Mesothelial cell of epicardium (in vitro differentiated cells): ENCODE measurements at regions not wholly inside any gene's neighbourhood (a gene's known extent, or its start where the extent isn't known, plus 50 kb on each side); places are given as distances from the start of the nearest gene placed in this dataset.
A peak's percentile ranks its signal among the peaks of the same experiment; 100 is the strongest.

Source experiments
- DNase-seq, 2 experiments: peaks; one replicate each; pipeline ENCODE4 v3.0.0; 2021; ENCODE audit warnings: low spot score in 2 of 2; ENCODE audit not compliant: unreplicated experiment in 2 of 2
- H3K27ac Mint-ChIP-seq: 2 replicates; pipeline ENCODE4 v1.8.0; 2021; ENCODE audit warnings: mixed read lengths
- H3K27me3 Mint-ChIP-seq: 2 replicates; pipeline ENCODE4 v1.8.0; 2021; ENCODE audit warnings: low read depth, mixed read lengths
- H3K36me3 Mint-ChIP-seq: 2 replicates; pipeline ENCODE4 v1.8.0; 2021; ENCODE audit warnings: mixed read lengths
- H3K4me1 Mint-ChIP-seq: 2 replicates; pipeline ENCODE4 v1.8.0; 2021; ENCODE audit warnings: mixed read lengths
- H3K4me3 Mint-ChIP-seq: 2 replicates; pipeline ENCODE4 v1.8.0; 2021; ENCODE audit warnings: mild to moderate bottlenecking, moderate library complexity, mixed read lengths
- H3K9me3 Mint-ChIP-seq: 2 replicates; pipeline ENCODE4 v1.8.0; 2021; ENCODE audit warnings: mixed read lengths
- CTCF ChIP-seq: fragments of 200-600 bp; sonication (generic); IDR thresholded peaks from one replicate; pipeline ENCODE4 v1.5.0; 2021; ENCODE audit warnings: antibody characterized with exemption; ENCODE audit not compliant: unreplicated experiment

DNA sequence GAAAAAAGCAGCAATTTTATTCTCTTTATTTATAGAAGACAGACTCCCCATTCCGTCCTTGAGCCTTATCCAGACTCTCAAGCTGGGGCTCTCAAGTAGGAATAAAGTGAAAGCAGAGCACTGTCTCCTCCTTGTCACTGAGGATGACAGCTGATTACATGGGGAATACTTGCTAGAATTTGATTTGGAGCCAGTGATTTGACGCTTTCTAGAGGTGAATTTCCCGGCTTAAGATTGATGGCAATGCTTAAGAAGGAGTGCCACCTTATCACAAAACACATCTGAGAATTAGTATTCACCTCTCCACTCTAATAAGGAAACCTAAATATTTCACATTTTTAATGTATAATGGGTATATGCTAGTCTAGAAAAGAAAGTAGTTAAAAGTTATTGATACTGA lies 135.4 kb upstream of the SLC39A10 start:
- Mint-ChIP-seq H3K27me3 (no peaks in the 10 kb centered on the region), H3K4me1 (peaks cover 12% of the 10 kb centered on the region), H3K27ac (no peak overlapping the region), H3K36me3 (no peaks in the 10 kb centered on the region), H3K9me3 (peaks cover 14% of the 10 kb centered on the region), H3K4me3 (no peak overlapping the region)
- TF ChIP-seq CTCF: no peak
- DNase-seq: no peak

GRCh38 chr2:195520671-195521155 lies 136.3 kb upstream of the SLC39A10 start:
- Mint-ChIP-seq H3K36me3 (no peaks in the 10 kb centered on the region), H3K27me3 (no peaks in the 10 kb centered on the region), H3K27ac (peak overlapping the region; percentile 43), H3K4me1 (peaks cover 12% of the 10 kb centered on the region), H3K4me3 (no peak overlapping the region), H3K9me3 (peaks cover 6% of the 10 kb centered on the region)
- no peak for TF ChIP-seq CTCF
- DNase-seq: no peak

DNA sequence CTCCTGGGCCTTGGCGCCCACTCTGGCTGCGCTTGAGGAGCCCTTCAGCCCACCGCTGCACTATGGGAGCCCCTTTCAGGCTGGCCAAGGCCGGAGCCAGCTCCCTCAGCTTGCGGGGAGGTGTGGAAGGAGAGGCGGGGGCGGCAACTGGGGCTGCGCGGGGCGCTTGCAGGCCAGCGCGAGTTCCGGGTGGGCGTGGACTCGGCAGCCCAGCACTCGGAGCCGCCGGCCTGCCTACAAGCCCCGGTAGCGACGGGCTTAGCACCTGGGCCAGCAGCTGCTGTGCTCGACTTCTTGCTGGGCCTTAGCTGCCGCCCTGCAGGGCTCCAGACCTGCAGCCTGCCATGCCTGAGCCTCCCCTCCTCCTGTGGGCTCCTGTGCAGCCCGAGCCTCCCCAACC lies 141.5 kb upstream of the SLC39A10 start:
- H3K4me1 Mint-ChIP-seq: peaks cover 2% of the 10 kb centered on the region
- TF ChIP-seq CTCF: no peak
- H3K36me3 Mint-ChIP-seq: no peaks in the 10 kb centered on the region
- H3K9me3 Mint-ChIP-seq: no peaks in the 10 kb centered on the region
- no peak overlapping the region for H3K4me3 Mint-ChIP-seq
- H3K27me3 Mint-ChIP-seq: no peaks in the 10 kb centered on the region
- H3K27ac Mint-ChIP-seq: no peak overlapping the region
- no peak for DNase-seq

DNA sequence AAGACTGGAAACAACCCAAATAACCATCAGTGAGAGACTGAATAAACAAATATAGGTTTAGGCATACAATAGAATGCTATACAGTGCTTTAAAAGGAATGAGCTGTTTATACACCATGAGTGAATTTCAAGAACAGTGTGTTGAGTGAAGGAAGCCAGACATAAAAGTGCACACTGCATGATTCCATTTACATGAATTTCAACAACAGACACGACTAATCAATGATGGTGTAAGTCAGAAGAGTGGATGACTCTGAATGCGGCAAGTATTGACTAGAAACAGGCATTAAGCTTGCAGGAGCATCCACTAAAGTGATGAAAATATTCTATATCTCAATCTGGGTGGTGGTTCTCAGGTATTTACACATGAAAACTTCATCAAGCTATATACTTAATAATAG lies 142.7 kb upstream of the SLC39A10 start:
- H3K4me1 Mint-ChIP-seq: no peaks in the 10 kb centered on the region
- H3K27ac Mint-ChIP-seq: no peak overlapping the region
- no peaks in the 10 kb centered on the region for H3K27me3 Mint-ChIP-seq
- no peak for TF ChIP-seq CTCF
- H3K9me3 Mint-ChIP-seq: no peaks in the 10 kb centered on the region
- no peak overlapping the region for H3K4me3 Mint-ChIP-seq
- H3K36me3 Mint-ChIP-seq: no peaks in the 10 kb centered on the region
- no peak for DNase-seq

DNA sequence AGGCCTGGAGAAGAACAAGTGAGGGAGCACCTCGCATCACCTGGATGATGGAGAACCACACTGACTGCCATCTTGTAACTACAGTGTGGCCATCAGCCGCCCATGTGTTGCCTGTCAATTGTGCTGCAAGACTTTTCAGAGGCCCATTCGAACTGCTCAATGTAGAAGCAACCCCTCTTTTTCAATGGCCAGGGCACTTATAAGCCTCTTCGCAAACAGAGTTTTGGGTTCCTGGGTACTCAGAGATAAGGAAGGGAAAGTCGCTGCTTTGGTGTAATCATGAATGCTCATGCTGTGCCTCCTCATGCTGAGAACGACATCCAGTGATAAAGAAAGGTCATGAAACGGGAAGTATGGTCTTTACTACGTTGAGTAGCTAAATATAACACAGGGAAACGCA lies 143.9 kb upstream of the SLC39A10 start:
- Mint-ChIP-seq H3K27me3 (no peaks in the 10 kb centered on the region), H3K4me3 (no peak overlapping the region), H3K27ac (no peak overlapping the region), H3K4me1 (no peaks in the 10 kb centered on the region), H3K9me3 (no peaks in the 10 kb centered on the region), H3K36me3 (no peaks in the 10 kb centered on the region)
- TF ChIP-seq CTCF: no peak
- no peak for DNase-seq

DNA sequence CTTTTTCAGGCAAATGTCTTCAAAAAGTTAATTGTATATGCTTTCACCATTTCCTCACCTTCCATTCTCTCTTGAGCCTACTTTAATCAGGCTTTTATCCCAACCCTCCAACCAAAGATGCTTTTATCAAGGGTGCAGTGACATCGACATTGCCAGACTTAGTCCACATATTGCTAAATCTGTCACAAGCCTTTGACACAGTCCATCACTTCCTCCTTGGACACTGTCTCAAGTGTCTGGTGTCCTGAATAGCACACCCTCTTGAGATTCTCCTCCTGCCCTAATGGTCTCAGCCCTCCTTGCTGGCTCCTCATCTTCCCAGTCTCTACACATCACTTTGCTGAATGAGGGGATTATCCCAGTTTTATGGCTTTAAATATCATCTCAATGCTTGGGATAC lies 147.5 kb upstream of the SLC39A10 start:
- H3K4me3 Mint-ChIP-seq: no peak overlapping the region

More for the DNA sequence above, 147.5 kb upstream of the SLC39A10 start:
- Mint-ChIP-seq H3K27me3 (no peaks in the 10 kb centered on the region), H3K9me3 (peaks cover 9% of the 10 kb centered on the region), H3K36me3 (no peaks in the 10 kb centered on the region), H3K27ac (no peak overlapping the region), H3K4me1 (no peaks in the 10 kb centered on the region)
- DNase-seq: no peak
- no peak for TF ChIP-seq CTCF
